ENCODE measurements at regions not wholly inside any gene's neighbourhood (a gene's known extent, or its start where the extent isn't known, plus 50 kb on each side); places are given as distances from the start of the nearest gene placed in this dataset.

GRCh38 chr12:91870872-91871707 lies 274.6 kb downstream of the BTG1 start:
- no peak overlapping the region for H3K4me3 ChIP-seq
- H3K27ac ChIP-seq (replicated peaks) = no peak overlapping the region
- TF ChIP-seq CTCF (IDR thresholded peaks at IDR 0.05; ENCODE audit: borderline replicate concordance) = no peak
- intact Hi-C loops (cut with micrococcal nuclease) = no loop called here
- no peaks in the 10 kb centered on the region for H3K4me1 ChIP-seq
- H3K36me3 ChIP-seq = no peaks in the 10 kb centered on the region
- no peaks in the 10 kb centered on the region for H3K27me3 ChIP-seq (ENCODE audit: low read depth)
- H3K9me3 ChIP-seq (replicated peaks) = peaks cover 5% of the 10 kb centered on the region
- no peak for DNase-seq

- no peak for TF ChIP-seq CTCF (IDR thresholded peaks at IDR 0.05; ENCODE audit: borderline replicate concordance)
- DNase-seq = no peak
- intact Hi-C loops (cut with micrococcal nuclease) = no loop called here
- Histone ChIP-seq H3K27ac (replicated peaks) (no peak overlapping the region), H3K9me3 (replicated peaks) (peaks cover 5% of the 10 kb centered on the region), H3K4me3 (no peak overlapping the region), H3K4me1 (no peaks in the 10 kb centered on the region), H3K36me3 (no peaks in the 10 kb centered on the region), H3K27me3 (ENCODE audit: low read depth) (no peaks in the 10 kb centered on the region)
These were observed 277.6 kb downstream of the BTG1 start for GRCh38 chr12:91868054-91868453.

GRCh38 chr12:91866566-91866965 lies 279.1 kb downstream of the BTG1 start:
- no peak for DNase-seq
- TF ChIP-seq CTCF (IDR thresholded peaks at IDR 0.05; ENCODE audit: borderline replicate concordance) = no peak
- H3K36me3 ChIP-seq = no peaks in the 10 kb centered on the region
- no peaks in the 10 kb centered on the region for H3K27me3 ChIP-seq (ENCODE audit: low read depth)
- H3K9me3 ChIP-seq (replicated peaks) = peaks cover 5% of the 10 kb centered on the region
- intact Hi-C loops (cut with micrococcal nuclease) = no loop called here
- no peak overlapping the region for H3K27ac ChIP-seq (replicated peaks)
- no peaks in the 10 kb centered on the region for H3K4me1 ChIP-seq
- no peak overlapping the region for H3K4me3 ChIP-seq

GRCh38 chr12:91863702-91864101 lies 281.9 kb downstream of the BTG1 start:
- no peak for TF ChIP-seq CTCF (IDR thresholded peaks at IDR 0.05; ENCODE audit: borderline replicate concordance)
- Histone ChIP-seq H3K27ac (replicated peaks) (no peak overlapping the region), H3K36me3 (no peaks in the 10 kb centered on the region), H3K4me3 (no peak overlapping the region), H3K4me1 (no peaks in the 10 kb centered on the region), H3K9me3 (replicated peaks) (no peaks in the 10 kb centered on the region), H3K27me3 (ENCODE audit: low read depth) (no peaks in the 10 kb centered on the region)
- intact Hi-C loops (cut with micrococcal nuclease) = no loop called here
- no peak for DNase-seq

GRCh38 chr12:91861554-91861953 lies 284.1 kb downstream of the BTG1 start:
- intact Hi-C loops (cut with micrococcal nuclease) = no loop called here
- H3K9me3 ChIP-seq (replicated peaks) = no peaks in the 10 kb centered on the region

More at GRCh38 chr12:91861554-91861953, 284.1 kb downstream of the BTG1 start:
- Histone ChIP-seq H3K4me1 (no peaks in the 10 kb centered on the region), H3K4me3 (no peak overlapping the region), H3K27me3 (ENCODE audit: low read depth) (no peaks in the 10 kb centered on the region), H3K27ac (replicated peaks) (no peak overlapping the region), H3K36me3 (no peaks in the 10 kb centered on the region)
- no peak for DNase-seq
- TF ChIP-seq CTCF (IDR thresholded peaks at IDR 0.05; ENCODE audit: borderline replicate concordance) = no peak

Measured in left ventricle myocardium inferior (tissue), 1 donor.